Peyer's patch (tissue), 4 donors: ENCODE measurements at regions not wholly inside any gene's neighbourhood (a gene's known extent, or its start where the extent isn't known, plus 50 kb on each side); places are given as distances from the start of the nearest gene placed in this dataset.

Source experiments
- POLR2A ChIP-seq, 2 donors: fragments of 450-650 bp; IDR thresholded peaks; one replicate each; pipeline ENCODE4 v1.5.1; 2017; ENCODE audit warnings: antibody characterized with exemption in 2 of 2, mild to moderate bottlenecking in 2 of 2, moderate library complexity in 2 of 2
- TF ChIP-seq, protein P1 (sequence below), 6 experiments: fragments of 450-650 bp in 4 of 6; fragments of 200-600 bp in 2 of 6; sonication (generic) in 1 of 6; IDR thresholded peaks; one replicate each; pipeline ENCODE4 v1.5.1; 2017 to 2019; ENCODE audit warnings: antibody characterized with exemption in 6 of 6, mild to moderate bottlenecking in 3 of 6, moderate library complexity in 1 of 6

DNA sequence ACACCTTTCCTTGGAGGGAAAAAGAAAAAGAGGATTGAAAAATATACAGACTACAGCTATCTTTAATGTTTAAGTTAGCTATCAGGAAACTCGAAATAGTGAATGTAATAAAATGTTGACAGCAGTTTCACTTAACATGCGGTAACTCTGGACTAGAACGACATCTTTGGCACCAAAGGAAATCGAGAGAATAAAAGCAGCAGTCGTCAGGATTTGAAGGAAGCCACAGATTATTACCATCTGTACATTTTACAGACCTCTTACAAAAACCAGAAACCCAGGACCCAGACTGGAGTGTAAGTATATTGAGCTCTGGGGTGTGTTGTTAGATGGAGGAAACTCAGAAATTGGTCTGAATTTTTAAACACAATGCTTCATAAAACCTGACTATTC is 51.6 kb upstream of the STOX2 start:
- TF ChIP-seq, protein P1, sequence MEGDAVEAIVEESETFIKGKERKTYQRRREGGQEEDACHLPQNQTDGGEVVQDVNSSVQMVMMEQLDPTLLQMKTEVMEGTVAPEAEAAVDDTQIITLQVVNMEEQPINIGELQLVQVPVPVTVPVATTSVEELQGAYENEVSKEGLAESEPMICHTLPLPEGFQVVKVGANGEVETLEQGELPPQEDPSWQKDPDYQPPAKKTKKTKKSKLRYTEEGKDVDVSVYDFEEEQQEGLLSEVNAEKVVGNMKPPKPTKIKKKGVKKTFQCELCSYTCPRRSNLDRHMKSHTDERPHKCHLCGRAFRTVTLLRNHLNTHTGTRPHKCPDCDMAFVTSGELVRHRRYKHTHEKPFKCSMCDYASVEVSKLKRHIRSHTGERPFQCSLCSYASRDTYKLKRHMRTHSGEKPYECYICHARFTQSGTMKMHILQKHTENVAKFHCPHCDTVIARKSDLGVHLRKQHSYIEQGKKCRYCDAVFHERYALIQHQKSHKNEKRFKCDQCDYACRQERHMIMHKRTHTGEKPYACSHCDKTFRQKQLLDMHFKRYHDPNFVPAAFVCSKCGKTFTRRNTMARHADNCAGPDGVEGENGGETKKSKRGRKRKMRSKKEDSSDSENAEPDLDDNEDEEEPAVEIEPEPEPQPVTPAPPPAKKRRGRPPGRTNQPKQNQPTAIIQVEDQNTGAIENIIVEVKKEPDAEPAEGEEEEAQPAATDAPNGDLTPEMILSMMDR (IDR thresholded peaks at IDR 0.05), result no peak
- TF ChIP-seq POLR2A (IDR thresholded peaks at IDR 0.05), result no peak
